H1 (cell line): ENCODE measurements at regions not wholly inside any gene's neighbourhood (a gene's known extent, or its start where the extent isn't known, plus 50 kb on each side); places are given as distances from the start of the nearest gene placed in this dataset.

Source experiments
- CBX5 ChIP-seq: fragments of 300-800, 300-1000 bp; sonication (generic); IDR thresholded peaks from 2 replicates; pipeline ENCODE4 v1.7.1; 2016; ENCODE audit warnings: antibody characterized with exemption, low read length, low read depth
- CHD7 ChIP-seq: fragments of 300-600 bp; sonication (generic); IDR thresholded peaks from 2 replicates; pipeline ENCODE4 v1.7.1; 2012; ENCODE audit warnings: low read length, moderate library complexity, mild to moderate bottlenecking, inconsistent platforms; ENCODE audit not compliant: insufficient replicate concordance
- MAFK ChIP-seq: IDR thresholded peaks from 2 replicates; pipeline ENCODE4 v1.6.1; 2012; ENCODE audit warnings: low read depth, mild to moderate bottlenecking, improper control_type of control experiment, low read length
- SIRT6 ChIP-seq: IDR thresholded peaks from one replicate; pipeline ENCODE4 v1.7.1; 2012; ENCODE audit warnings: low read length, inconsistent platforms

- TF ChIP-seq CHD7 (no peak), SIRT6 (no peak), MAFK (no peak), CBX5 (no peak)
Observed at GRCh38 chr16:64339052-64339770, 782.7 kb downstream of the CDH11 start (continued).
